Esophagus (tissue), 2 donors: ENCODE measurements at regions not wholly inside any gene's neighbourhood (a gene's known extent, or its start where the extent isn't known, plus 50 kb on each side); places are given as distances from the start of the nearest gene placed in this dataset.
A peak's percentile ranks its signal among the peaks of the same experiment; 100 is the strongest.

ENCODE experiments used
- H3K27ac ChIP-seq, 2 donors: one replicate each; pipeline ENCODE4 v1.5.1; 2013; ENCODE audit warnings: low read depth in 2 of 2, mild to moderate bottlenecking in 2 of 2, inconsistent platforms in 1 of 2, low read length in 1 of 2, moderate library complexity in 1 of 2
- H3K27me3 ChIP-seq, 2 donors: one replicate each; pipeline ENCODE4 v1.6.1; 2013; ENCODE audit warnings: low read length in 2 of 2, control low read depth in 1 of 2, mild to moderate bottlenecking in 1 of 2; ENCODE audit not compliant: insufficient read depth in 2 of 2, control insufficient read depth in 1 of 2
- H3K36me3 ChIP-seq, 2 donors: one replicate each; pipeline ENCODE4 v1.6.1; 2013; ENCODE audit warnings: low read length in 1 of 2; ENCODE audit not compliant: control insufficient read depth in 2 of 2, insufficient read depth in 2 of 2
- H3K4me1 ChIP-seq, 2 donors: one replicate each; pipeline ENCODE4 v1.6.1; 2013; ENCODE audit warnings: low read length in 1 of 2; ENCODE audit not compliant: control insufficient read depth in 2 of 2, insufficient read depth in 2 of 2
- H3K4me3 ChIP-seq, 2 donors: one replicate each; pipeline ENCODE4 v1.5.1; 2013; ENCODE audit warnings: low read length in 2 of 2, mild to moderate bottlenecking in 2 of 2, low read depth in 1 of 2, moderate library complexity in 1 of 2
- H3K9me3 ChIP-seq, 2 donors: one replicate each; pipeline ENCODE4 v1.6.1; 2013; ENCODE audit warnings: mild to moderate bottlenecking in 2 of 2, low read depth in 1 of 2, low read length in 1 of 2, moderate library complexity in 1 of 2; ENCODE audit not compliant: control insufficient read depth in 2 of 2, insufficient read depth in 1 of 2
- WGBS, 2 donors: extraction: QIAGEN DNeasy Blood & Tissue Kit; methylation state at CpG; one replicate each; pipeline ENCODE4 v1.1.7; 2013; 5-methylcytosine and 5-hydroxymethylcytosine counted together
- donor health status: healthy with polysubstance abuse.
- donor health status: Bipolar disorder and iron deficiency.

- Histone ChIP-seq H3K4me3 (peak overlapping the region in 1 of 2 donors; percentile 20), H3K4me1 (no peaks in the 10 kb centered on the region), H3K27me3 (peaks cover 0 to 9% of the 10 kb centered on the region in 2 donors), H3K36me3 (no peaks in the 10 kb centered on the region), H3K27ac (no peak overlapping the region), H3K9me3 (peaks cover 0 to 2% of the 10 kb centered on the region in 2 donors)
- 11 to 18% methylated on average over 23 of the region's 23 CpGs for WGBS, 2 donors
Measured at GRCh38 chrX:39613997-39614679, 483.6 kb downstream of the BCOR start.

DNA sequence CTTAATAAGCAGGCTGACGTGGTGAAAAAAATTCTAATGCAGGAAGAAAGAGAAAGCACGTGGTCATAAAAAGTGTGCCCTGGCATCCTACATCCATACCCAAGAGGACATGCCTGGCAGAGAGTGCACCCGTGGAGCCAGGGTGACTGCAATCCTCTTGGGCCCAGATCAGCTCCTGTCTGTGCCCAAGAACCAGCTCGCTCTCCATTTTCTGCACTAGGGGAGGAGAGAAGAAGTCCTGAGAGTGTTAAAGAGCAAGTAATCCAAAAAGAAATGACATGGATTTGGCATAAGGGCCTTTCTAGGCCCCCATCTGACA, 483.1 kb downstream of the BCOR start:
- Histone ChIP-seq H3K27me3 (peaks cover 0 to 7% of the 10 kb centered on the region in 2 donors), H3K9me3 (peaks cover 0 to 2% of the 10 kb centered on the region in 2 donors), H3K4me1 (no peaks in the 10 kb centered on the region), H3K4me3 (no peak overlapping the region), H3K36me3 (no peaks in the 10 kb centered on the region), H3K27ac (no peak overlapping the region)
- WGBS, 2 donors = 40 to 43% methylated on average over 4 of the region's 4 CpGs

GRCh38 chrX:39616098-39616729, 481.5 kb downstream of the BCOR start:
- Histone ChIP-seq H3K36me3 (no peaks in the 10 kb centered on the region), H3K4me3 (no peak overlapping the region), H3K9me3 (no peaks in the 10 kb centered on the region), H3K4me1 (no peaks in the 10 kb centered on the region), H3K27ac (no peak overlapping the region), H3K27me3 (no peaks in the 10 kb centered on the region)
- WGBS, 2 donors = 74 to 75% methylated on average over 5 of the region's 5 CpGs

DNA sequence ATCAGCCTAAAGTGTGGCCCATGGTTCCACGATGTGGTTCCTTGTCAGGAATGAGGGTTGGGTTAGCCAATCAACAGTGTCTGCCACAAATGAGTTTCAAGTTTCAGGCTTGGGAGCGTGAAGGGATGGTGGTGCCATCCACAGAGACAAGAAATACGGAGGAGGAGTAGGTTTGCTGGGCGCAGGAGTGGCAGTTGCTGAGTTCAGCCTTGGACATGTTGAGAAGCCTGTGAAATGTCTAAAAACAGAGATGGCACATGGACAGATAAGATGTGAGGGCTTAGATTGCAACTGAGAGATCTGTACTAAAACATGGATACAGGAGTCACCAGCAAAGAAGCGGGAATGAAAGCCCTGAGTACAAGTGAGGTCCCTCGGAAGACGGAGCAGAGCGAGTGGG, 481.0 kb downstream of the BCOR start:
- H3K27me3 ChIP-seq = no peaks in the 10 kb centered on the region
- no peaks in the 10 kb centered on the region for H3K36me3 ChIP-seq
- WGBS, 2 donors = 76 to 93% methylated on average over 8 of the region's 8 CpGs
- H3K9me3 ChIP-seq = no peaks in the 10 kb centered on the region
- no peak overlapping the region for H3K27ac ChIP-seq
- no peaks in the 10 kb centered on the region for H3K4me1 ChIP-seq
- H3K4me3 ChIP-seq = no peak overlapping the region

DNA sequence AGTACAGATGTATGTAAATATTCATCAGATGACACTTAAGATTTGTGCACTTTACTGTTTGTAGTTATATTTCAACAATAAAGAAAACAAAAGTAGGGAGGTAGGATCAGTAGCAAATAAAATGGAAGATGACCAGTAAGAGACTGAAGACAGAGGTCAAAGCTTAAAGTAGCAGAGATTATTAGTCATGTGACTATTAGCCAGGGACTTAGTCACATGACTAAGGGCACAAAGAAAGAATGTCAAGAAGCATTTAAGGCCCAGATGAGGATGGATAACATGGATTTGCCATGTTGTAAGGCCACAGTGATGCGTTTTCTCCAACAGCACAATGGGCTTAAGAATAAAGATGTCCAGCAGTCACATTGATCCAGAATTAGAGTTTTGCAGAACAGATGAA, 479.6 kb downstream of the BCOR start:
- 91 to 98% methylated on average over 1 of the region's 1 CpG for WGBS, 2 donors
- no peaks in the 10 kb centered on the region for H3K27me3 ChIP-seq
- H3K4me3 ChIP-seq = no peak overlapping the region
- H3K27ac ChIP-seq = no peak overlapping the region
- no peaks in the 10 kb centered on the region for H3K36me3 ChIP-seq
- no peaks in the 10 kb centered on the region for H3K9me3 ChIP-seq
- H3K4me1 ChIP-seq = no peaks in the 10 kb centered on the region

DNA sequence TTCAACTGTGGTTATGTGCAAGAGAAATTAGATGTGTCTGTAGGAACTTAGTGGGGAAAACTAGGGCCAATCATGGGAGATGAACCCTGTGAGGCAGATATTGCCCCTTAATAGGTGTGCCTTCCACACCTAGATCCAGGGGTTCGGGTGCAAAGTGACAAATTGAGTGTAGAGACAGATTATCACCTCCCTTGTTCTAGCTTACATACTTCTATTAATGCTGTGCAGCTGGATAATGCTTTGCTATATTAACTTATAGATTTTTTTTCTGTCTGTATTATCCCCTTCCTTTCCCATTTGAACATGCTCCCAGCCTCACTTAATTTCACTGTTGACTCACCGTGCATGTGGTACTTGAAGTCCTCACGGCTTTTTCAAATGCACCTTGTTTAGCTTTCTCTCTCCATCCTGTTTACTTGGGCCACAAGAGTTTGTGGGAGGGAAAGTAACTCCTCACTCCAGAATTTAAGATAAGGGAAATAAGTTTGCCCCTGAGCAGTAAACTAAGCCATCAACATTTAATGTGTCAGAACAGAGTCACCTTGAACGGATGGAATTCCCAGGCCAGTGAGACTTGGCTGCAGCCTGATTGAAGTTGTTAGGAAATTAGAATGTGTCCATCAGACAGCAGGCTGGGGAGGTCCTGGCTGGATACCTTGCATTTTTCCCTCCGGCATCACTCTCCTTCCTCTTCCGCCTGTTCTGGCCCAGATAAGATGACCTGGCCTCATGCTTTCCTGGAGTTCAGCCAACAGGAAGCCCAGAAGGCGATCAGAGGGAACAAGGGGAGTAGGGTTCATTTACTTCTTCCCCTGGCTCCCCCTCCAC, 478.4 kb downstream of the BCOR start:
- WGBS, 2 donors = 44 to 63% methylated on average over 7 of the region's 7 CpGs
- H3K4me3 ChIP-seq = no peak overlapping the region
- H3K4me1 ChIP-seq = no peaks in the 10 kb centered on the region
- H3K27ac ChIP-seq = no peak overlapping the region
- peaks cover 0 to 4% of the 10 kb centered on the region in 2 donors for H3K9me3 ChIP-seq
- H3K36me3 ChIP-seq = no peaks in the 10 kb centered on the region
- H3K27me3 ChIP-seq = no peaks in the 10 kb centered on the region

- Histone ChIP-seq H3K27me3 (no peaks in the 10 kb centered on the region), H3K27ac (no peak overlapping the region), H3K4me1 (no peaks in the 10 kb centered on the region), H3K36me3 (no peaks in the 10 kb centered on the region), H3K4me3 (no peak overlapping the region), H3K9me3 (peaks cover 0 to 4% of the 10 kb centered on the region in 2 donors)
- 71 to 77% methylated on average over 4 of the region's 4 CpGs for WGBS, 2 donors
Measured at GRCh38 chrX:39624166-39624565, 473.6 kb downstream of the BCOR start.

GRCh38 chrX:39625810-39626209, 471.9 kb downstream of the BCOR start:
- no peaks in the 10 kb centered on the region for H3K36me3 ChIP-seq
- no peaks in the 10 kb centered on the region for H3K4me1 ChIP-seq
- WGBS, 2 donors = 76 to 84% methylated on average over 4 of the region's 4 CpGs
- no peak overlapping the region for H3K4me3 ChIP-seq
- peaks cover 0 to 4% of the 10 kb centered on the region in 2 donors for H3K9me3 ChIP-seq
- no peaks in the 10 kb centered on the region for H3K27me3 ChIP-seq
- no peak overlapping the region for H3K27ac ChIP-seq

DNA sequence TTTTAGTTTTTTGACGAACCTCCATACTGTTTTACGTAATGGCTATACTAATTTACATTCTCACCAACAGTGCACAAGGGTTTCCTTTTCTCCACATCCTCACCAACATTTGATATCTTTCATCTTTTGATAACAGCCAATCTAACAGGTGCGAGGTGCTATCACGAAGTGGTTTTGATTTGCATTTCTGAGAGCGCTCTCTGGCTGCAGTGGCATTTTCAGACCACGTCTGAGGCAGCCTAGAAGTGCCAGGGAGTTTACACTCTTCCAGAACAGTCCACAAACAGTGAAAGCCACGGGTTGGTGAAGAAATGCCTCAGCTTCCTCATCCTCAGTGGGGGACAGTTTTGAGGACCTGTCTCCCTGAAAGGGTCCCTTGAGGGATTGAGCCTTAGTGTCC, 471.0 kb downstream of the BCOR start:
- H3K36me3 ChIP-seq = no peaks in the 10 kb centered on the region
- 72 to 77% methylated on average over 7 of the region's 7 CpGs for WGBS, 2 donors
- H3K4me1 ChIP-seq = no peaks in the 10 kb centered on the region
- no peaks in the 10 kb centered on the region for H3K27me3 ChIP-seq
- peaks cover 0 to 4% of the 10 kb centered on the region in 2 donors for H3K9me3 ChIP-seq
- no peak overlapping the region for H3K27ac ChIP-seq
- H3K4me3 ChIP-seq = no peak overlapping the region
